Caco-2 (cell line): ENCODE measurements at regions not wholly inside any gene's neighbourhood (a gene's known extent, or its start where the extent isn't known, plus 50 kb on each side); places are given as distances from the start of the nearest gene placed in this dataset.

ENCODE experiments used
- BruUV-seq: library from RNA; stranded (reverse); fragments of 400-500 nt; replicated peaks from 2 replicates; lab custom pipeline; 2021; lab: Mats Ljungman, UMichigan
- CTCF ChIA-PET: fragments of 300-600 bp; sonication (Branson Sonifier 250); formaldehyde crosslinking; loops from one replicate; lab custom pipeline; 2022; ENCODE audit warnings: antibody characterized with exemption; lab: Charles Lee
- POLR2A ChIA-PET: fragments of 300-600 bp; sonication (Branson Sonifier 250); formaldehyde crosslinking; loops from one replicate; lab custom pipeline; 2022; ENCODE audit warnings: antibody characterized with exemption; lab: Charles Lee
- DNase-seq, 2 experiments: peaks; one replicate each; pipeline versions ENCODE4 v3.0.0 to v3.0.0-alpha.2; 2020 to 2022
- H3K27me3 ChIP-seq: replicated peaks from 2 replicates; pipeline ENCODE4 v1.6.0; 2011; ENCODE audit warnings: low read length; ENCODE audit not compliant: control insufficient read depth, insufficient read depth
- H3K36me3 ChIP-seq: 2 replicates; pipeline ENCODE4 v1.5.1; 2011; ENCODE audit warnings: low read length; ENCODE audit not compliant: control insufficient read depth, insufficient read depth
- H3K4me1 ChIP-seq: fragments of 250-450 bp; sonication (Bioruptor Pico); 2 replicates; pipeline ENCODE4 v1.5.1; 2020; ENCODE audit warnings: mild to moderate bottlenecking
- H3K4me3 ChIP-seq: 2 replicates; pipeline ENCODE4 v1.5.1; 2011; ENCODE audit warnings: low read depth, mild to moderate bottlenecking, control low read depth, low read length
- H3K9me3 ChIP-seq: fragments of 250-450 bp; sonication (Bioruptor Pico); 2 replicates; pipeline ENCODE4 v1.5.1; 2020; ENCODE audit warnings: mild to moderate bottlenecking, moderate library complexity
- H3K27ac Mint-ChIP-seq: one replicate; pipeline ENCODE4 v1.8.0; 2022; ENCODE audit warnings: mixed read lengths; ENCODE audit not compliant: unreplicated experiment
- H3K27me3 Mint-ChIP-seq: one replicate; pipeline ENCODE4 v1.8.0; 2022; ENCODE audit warnings: mixed read lengths; ENCODE audit not compliant: insufficient read depth, unreplicated experiment
- H3K36me3 Mint-ChIP-seq: one replicate; pipeline ENCODE4 v1.8.0; 2022; ENCODE audit warnings: mild to moderate bottlenecking, mixed read lengths; ENCODE audit not compliant: insufficient read depth, unreplicated experiment
- H3K4me1 Mint-ChIP-seq: one replicate; pipeline ENCODE4 v1.8.0; 2022; ENCODE audit warnings: low read depth, mixed read lengths; ENCODE audit not compliant: unreplicated experiment
- H3K4me3 Mint-ChIP-seq: one replicate; pipeline ENCODE4 v1.8.0; 2022; ENCODE audit warnings: mild to moderate bottlenecking, moderate library complexity, mixed read lengths; ENCODE audit not compliant: unreplicated experiment
- H3K9me3 Mint-ChIP-seq: one replicate; pipeline ENCODE4 v1.8.0; 2022; ENCODE audit warnings: mixed read lengths; ENCODE audit not compliant: unreplicated experiment
- intact Hi-C: fragments of 100-400 bp; cut with micrococcal nuclease; formaldehyde crosslinking; loops from one replicate; pipeline ENCODE4 v1.10.0; 2022; ENCODE audit not compliant: unreplicated experiment
- TF ChIP-seq, protein P1 (sequence below), 2 experiments: fragments of 200-600 bp in 1 of 2; IDR thresholded peaks; 1 replicate in 1 of 2; 2 replicates in 1 of 2; pipeline versions ENCODE4 v1.5.1 to v1.8.0; 2011 to 2022; ENCODE audit warnings: antibody characterized with exemption in 1 of 2, control low read depth in 1 of 2, inconsistent platforms in 1 of 2, low read depth in 1 of 2, low read length in 1 of 2, mild to moderate bottlenecking in 1 of 2, moderate library complexity in 1 of 2; ENCODE audit not compliant: insufficient read depth in 1 of 2, severe bottlenecking in 1 of 2, unreplicated experiment in 1 of 2

- H3K4me3 Mint-ChIP-seq = no peak overlapping the region
- H3K36me3 Mint-ChIP-seq = no peaks in the 10 kb centered on the region
- CTCF ChIA-PET = no interaction called here
- H3K36me3 ChIP-seq = no peaks in the 10 kb centered on the region
- H3K27ac Mint-ChIP-seq = no peak overlapping the region
- no TSS peak for BruUV-seq
- intact Hi-C loops = no loop called here
- TF ChIP-seq, protein P1, sequence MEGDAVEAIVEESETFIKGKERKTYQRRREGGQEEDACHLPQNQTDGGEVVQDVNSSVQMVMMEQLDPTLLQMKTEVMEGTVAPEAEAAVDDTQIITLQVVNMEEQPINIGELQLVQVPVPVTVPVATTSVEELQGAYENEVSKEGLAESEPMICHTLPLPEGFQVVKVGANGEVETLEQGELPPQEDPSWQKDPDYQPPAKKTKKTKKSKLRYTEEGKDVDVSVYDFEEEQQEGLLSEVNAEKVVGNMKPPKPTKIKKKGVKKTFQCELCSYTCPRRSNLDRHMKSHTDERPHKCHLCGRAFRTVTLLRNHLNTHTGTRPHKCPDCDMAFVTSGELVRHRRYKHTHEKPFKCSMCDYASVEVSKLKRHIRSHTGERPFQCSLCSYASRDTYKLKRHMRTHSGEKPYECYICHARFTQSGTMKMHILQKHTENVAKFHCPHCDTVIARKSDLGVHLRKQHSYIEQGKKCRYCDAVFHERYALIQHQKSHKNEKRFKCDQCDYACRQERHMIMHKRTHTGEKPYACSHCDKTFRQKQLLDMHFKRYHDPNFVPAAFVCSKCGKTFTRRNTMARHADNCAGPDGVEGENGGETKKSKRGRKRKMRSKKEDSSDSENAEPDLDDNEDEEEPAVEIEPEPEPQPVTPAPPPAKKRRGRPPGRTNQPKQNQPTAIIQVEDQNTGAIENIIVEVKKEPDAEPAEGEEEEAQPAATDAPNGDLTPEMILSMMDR (IDR thresholded peaks at IDR 0.05; ENCODE audit: insufficient read depth in 1 of 2, low read depth in 1 of 2, low read length in 1 of 2, severe bottlenecking in 1 of 2, unreplicated experiment in 1 of 2) = no peak
- no peak for DNase-seq
- no peaks in the 10 kb centered on the region for H3K27me3 Mint-ChIP-seq
- POLR2A ChIA-PET = no interaction called here
- no peaks in the 10 kb centered on the region for H3K27me3 ChIP-seq
- no peaks in the 10 kb centered on the region for H3K9me3 ChIP-seq
- H3K9me3 Mint-ChIP-seq = peaks cover 10% of the 10 kb centered on the region
- no peak overlapping the region for H3K4me3 ChIP-seq
- H3K4me1 Mint-ChIP-seq = no peaks in the 10 kb centered on the region
- no peaks in the 10 kb centered on the region for H3K4me1 ChIP-seq
Measured at GRCh38 chr6:130682066-130682465, 145.1 kb upstream of the SMLR1 start.

DNA sequence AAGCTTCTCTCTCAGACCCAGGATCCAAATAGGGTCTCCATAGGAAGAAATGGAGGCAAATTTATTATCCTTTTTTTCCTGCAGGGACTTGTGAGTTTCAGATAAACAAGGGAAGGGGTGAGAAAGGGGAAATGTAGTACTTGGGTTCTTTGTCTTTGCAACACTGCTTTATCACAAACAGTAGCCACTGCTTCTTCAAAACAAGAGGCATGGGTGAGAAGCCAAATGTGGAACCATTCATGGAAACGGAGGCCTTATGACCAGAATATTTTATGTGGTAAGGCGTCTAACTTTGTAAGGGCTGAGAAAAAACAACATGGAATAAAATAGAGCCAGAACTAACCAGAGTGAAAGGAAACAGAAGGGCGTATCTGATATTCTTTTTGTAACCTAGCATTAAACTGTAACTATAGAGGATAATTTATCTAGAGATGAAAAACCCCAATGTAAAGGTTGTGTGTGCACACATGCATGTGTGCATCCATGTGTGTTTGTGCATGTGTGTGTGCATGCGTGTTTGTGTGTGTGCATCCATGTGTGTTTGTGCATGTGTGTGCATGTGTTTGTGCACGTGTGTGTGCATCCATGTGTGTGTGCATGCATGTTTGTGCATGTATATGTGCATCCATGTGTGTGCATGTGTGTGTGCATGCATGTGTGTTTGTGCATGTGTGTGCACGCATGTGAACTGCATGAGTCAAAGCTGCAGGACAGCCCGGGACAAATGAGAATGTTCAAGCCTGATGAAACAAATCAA lies 143.3 kb upstream of the SMLR1 start:
- Mint-ChIP-seq H3K27ac (no peak overlapping the region), H3K9me3 (peaks cover 10% of the 10 kb centered on the region), H3K36me3 (no peaks in the 10 kb centered on the region), H3K4me1 (no peaks in the 10 kb centered on the region), H3K27me3 (no peaks in the 10 kb centered on the region), H3K4me3 (no peak overlapping the region)
- CTCF ChIA-PET = interaction anchor here (0.7 kb wide), 1 partner anchor 14 kb away, joined by 3 read pairs; no protein-coding TSS in a partner anchor
- POLR2A ChIA-PET = no interaction called here
- no TSS peak for BruUV-seq
- Histone ChIP-seq H3K4me1 (no peaks in the 10 kb centered on the region), H3K36me3 (no peaks in the 10 kb centered on the region), H3K4me3 (no peak overlapping the region), H3K9me3 (no peaks in the 10 kb centered on the region; the same call in 1 of the 2 replicates), H3K27me3 (no peaks in the 10 kb centered on the region)
- intact Hi-C loops = no loop called here
- no peak for DNase-seq
- TF ChIP-seq, protein P1 (IDR thresholded peaks at IDR 0.05; ENCODE audit: insufficient read depth in 1 of 2, low read depth in 1 of 2, low read length in 1 of 2, severe bottlenecking in 1 of 2, unreplicated experiment in 1 of 2) = no peak

GRCh38 chr6:130692659-130693058 lies 134.5 kb upstream of the SMLR1 start:
- Mint-ChIP-seq H3K27ac (no peak overlapping the region), H3K36me3 (no peaks in the 10 kb centered on the region), H3K9me3 (no peaks in the 10 kb centered on the region), H3K4me1 (no peaks in the 10 kb centered on the region), H3K27me3 (peaks cover 15% of the 10 kb centered on the region), H3K4me3 (no peak overlapping the region)
- Histone ChIP-seq H3K9me3 (no peaks in the 10 kb centered on the region; the same call in 1 of the 2 replicates), H3K4me1 (no peaks in the 10 kb centered on the region), H3K27me3 (no peaks in the 10 kb centered on the region; the same call in 1 of the 2 replicates), H3K4me3 (no peak overlapping the region), H3K36me3 (no peaks in the 10 kb centered on the region)
- ChIA-PET POLR2A (no interaction called here), CTCF (no interaction called here)
- intact Hi-C loops = no loop called here
- no TSS peak for BruUV-seq
- DNase-seq = no peak
- TF ChIP-seq, protein P1 (IDR thresholded peaks at IDR 0.05; ENCODE audit: insufficient read depth in 1 of 2, low read depth in 1 of 2, low read length in 1 of 2, severe bottlenecking in 1 of 2, unreplicated experiment in 1 of 2) = no peak
